ENCODE measurements at regions not wholly inside any gene's neighbourhood (a gene's known extent, or its start where the extent isn't known, plus 50 kb on each side); places are given as distances from the start of the nearest gene placed in this dataset.
"Not testable (repeated sequence)": the region's sequence is repeated elsewhere in the genome, so short reads cannot be mapped to it uniquely, and the experiment has no call there.

DNA sequence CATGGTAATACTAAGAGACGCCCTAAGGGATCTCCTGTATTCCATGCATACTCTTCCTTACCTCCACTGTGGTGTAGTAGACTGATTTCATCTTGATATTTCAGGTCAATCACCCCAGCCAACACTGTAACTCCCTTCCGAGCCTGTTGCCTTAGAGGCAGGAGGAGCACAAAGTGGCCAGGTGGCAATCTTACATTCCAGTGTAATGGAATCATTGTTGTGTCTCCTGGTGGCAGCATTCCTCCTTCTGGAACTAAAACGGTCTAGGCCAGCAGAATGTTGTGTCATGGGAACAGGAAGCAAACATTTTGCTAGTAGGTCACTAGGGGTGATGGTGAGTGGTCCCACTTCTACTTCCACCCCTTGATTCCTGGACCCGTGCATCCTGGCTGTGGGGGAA is 405.7 kb upstream of the SLC10A2 start:
- no peak for TF ChIP-seq CTCF (conservative IDR thresholded peaks at IDR 0.05 in 1 of 2, IDR thresholded peaks at IDR 0.05 in 1 of 2; ENCODE audit: low read depth in 1 of 2, low read length in 2 of 2)
- TF ChIP-seq EZH2 (IDR thresholded peaks at IDR 0.05; ENCODE audit: low read length, missing control alignments): no peak
- no peaks in the 10 kb centered on the region for H3K9me3 ChIP-seq (ENCODE audit: control insufficient read depth, insufficient read depth, low read depth, low read length)
- H3K27ac ChIP-seq (ENCODE audit: insufficient read depth, low read length): no peak overlapping the region
- H3K9ac ChIP-seq (ENCODE audit: insufficient read depth, low read length): no peak overlapping the region
- H3K4me1 ChIP-seq (ENCODE audit: control insufficient read depth, extremely low read depth, insufficient read depth, low read length): no peaks in the 10 kb centered on the region
- H3K27me3 ChIP-seq (ENCODE audit: control insufficient read depth, insufficient read depth, low read length): no peaks in the 10 kb centered on the region
- no peaks in the 10 kb centered on the region for H3K79me2 ChIP-seq (ENCODE audit: control insufficient read depth, insufficient read depth, low read length)
- no peak overlapping the region for H3K4me3 ChIP-seq (replicated peaks in 1 of 4; ENCODE audit: control extremely low read depth in 1 of 4, insufficient read depth in 1 of 4, low read depth in 3 of 4, low read length in 4 of 4)
- DNase-seq (ENCODE audit: low read depth in 2 of 2): no peak
- H4K20me1 ChIP-seq (ENCODE audit: control insufficient read depth, extremely low read depth, insufficient read depth, low read length): no peaks in the 10 kb centered on the region
- no peaks in the 10 kb centered on the region for H3K36me3 ChIP-seq (ENCODE audit: control insufficient read depth, insufficient read depth, low read length)
- no peak overlapping the region for H3K4me2 ChIP-seq (ENCODE audit: extremely low read depth, insufficient read depth, low read length)
- no peak overlapping the region for H2AFZ ChIP-seq (ENCODE audit: low read length)

- H3K4me3 ChIP-seq (replicated peaks in 1 of 4; ENCODE audit: control extremely low read depth in 1 of 4, insufficient read depth in 1 of 4, low read depth in 3 of 4, low read length in 4 of 4): no peak overlapping the region
- no peak for DNase-seq (ENCODE audit: low read depth in 2 of 2)
- H3K4me2 ChIP-seq (ENCODE audit: extremely low read depth, insufficient read depth, low read length): no peak overlapping the region
- no peaks in the 10 kb centered on the region for H3K79me2 ChIP-seq (ENCODE audit: control insufficient read depth, insufficient read depth, low read length)
- no peaks in the 10 kb centered on the region for H3K9me3 ChIP-seq (ENCODE audit: control insufficient read depth, insufficient read depth, low read depth, low read length)
- H3K27me3 ChIP-seq (ENCODE audit: control insufficient read depth, insufficient read depth, low read length): no peaks in the 10 kb centered on the region
- H3K27ac ChIP-seq (ENCODE audit: insufficient read depth, low read length): no peak overlapping the region
- H3K4me1 ChIP-seq (ENCODE audit: control insufficient read depth, extremely low read depth, insufficient read depth, low read length): no peaks in the 10 kb centered on the region
- H4K20me1 ChIP-seq (ENCODE audit: control insufficient read depth, extremely low read depth, insufficient read depth, low read length): no peaks in the 10 kb centered on the region
- no peak for TF ChIP-seq CTCF (conservative IDR thresholded peaks at IDR 0.05 in 1 of 2, IDR thresholded peaks at IDR 0.05 in 1 of 2; ENCODE audit: low read depth in 1 of 2, low read length in 2 of 2)
- TF ChIP-seq EZH2 (IDR thresholded peaks at IDR 0.05; ENCODE audit: low read length, missing control alignments): no peak
- H3K36me3 ChIP-seq (ENCODE audit: control insufficient read depth, insufficient read depth, low read length): no peaks in the 10 kb centered on the region
- H3K9ac ChIP-seq (ENCODE audit: insufficient read depth, low read length): no peak overlapping the region
- H2AFZ ChIP-seq (ENCODE audit: low read length): no peak overlapping the region
Measured at GRCh38 chr13:103469771-103470170, 403.6 kb upstream of the SLC10A2 start.

DNA sequence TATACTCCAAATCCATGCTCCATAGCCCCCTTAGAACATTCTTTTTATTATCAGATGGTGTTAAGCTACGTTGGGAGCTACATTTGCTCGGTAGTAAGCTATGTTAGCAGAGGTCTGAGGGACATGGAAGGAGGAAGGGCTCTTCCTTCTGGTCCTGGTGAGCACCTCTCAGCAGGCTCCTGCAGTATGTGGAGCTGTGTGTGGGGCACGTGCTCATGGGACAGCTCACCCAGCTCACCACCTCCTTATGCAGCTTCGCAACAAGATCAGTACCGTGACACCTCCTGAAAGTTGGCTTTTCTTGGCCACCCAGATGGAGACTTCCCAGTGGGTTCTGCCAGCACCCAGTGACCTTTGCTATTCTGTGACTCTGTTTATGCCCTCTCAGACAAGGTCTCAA is 400.5 kb upstream of the SLC10A2 start:
- Histone ChIP-seq H3K4me3 (replicated peaks in 1 of 4; ENCODE audit: control extremely low read depth in 1 of 4, insufficient read depth in 1 of 4, low read depth in 3 of 4, low read length in 4 of 4) (no peak overlapping the region), H4K20me1 (ENCODE audit: control insufficient read depth, extremely low read depth, insufficient read depth, low read length) (no peaks in the 10 kb centered on the region), H3K27me3 (ENCODE audit: control insufficient read depth, insufficient read depth, low read length) (no peaks in the 10 kb centered on the region), H3K9me3 (ENCODE audit: control insufficient read depth, insufficient read depth, low read depth, low read length) (no peaks in the 10 kb centered on the region), H3K4me1 (ENCODE audit: control insufficient read depth, extremely low read depth, insufficient read depth, low read length) (no peaks in the 10 kb centered on the region), H3K9ac (ENCODE audit: insufficient read depth, low read length) (no peak overlapping the region), H3K4me2 (ENCODE audit: extremely low read depth, insufficient read depth, low read length) (no peak overlapping the region), H3K27ac (ENCODE audit: insufficient read depth, low read length) (no peak overlapping the region), H3K36me3 (ENCODE audit: control insufficient read depth, insufficient read depth, low read length) (no peaks in the 10 kb centered on the region), H3K79me2 (ENCODE audit: control insufficient read depth, insufficient read depth, low read length) (no peaks in the 10 kb centered on the region), H2AFZ (ENCODE audit: low read length) (no peak overlapping the region)
- TF ChIP-seq CTCF (conservative IDR thresholded peaks at IDR 0.05 in 1 of 2, IDR thresholded peaks at IDR 0.05 in 1 of 2; ENCODE audit: low read depth in 1 of 2, low read length in 2 of 2): no peak
- no peak for TF ChIP-seq EZH2 (IDR thresholded peaks at IDR 0.05; ENCODE audit: low read length, missing control alignments)
- DNase-seq (ENCODE audit: low read depth in 2 of 2): no peak

DNA sequence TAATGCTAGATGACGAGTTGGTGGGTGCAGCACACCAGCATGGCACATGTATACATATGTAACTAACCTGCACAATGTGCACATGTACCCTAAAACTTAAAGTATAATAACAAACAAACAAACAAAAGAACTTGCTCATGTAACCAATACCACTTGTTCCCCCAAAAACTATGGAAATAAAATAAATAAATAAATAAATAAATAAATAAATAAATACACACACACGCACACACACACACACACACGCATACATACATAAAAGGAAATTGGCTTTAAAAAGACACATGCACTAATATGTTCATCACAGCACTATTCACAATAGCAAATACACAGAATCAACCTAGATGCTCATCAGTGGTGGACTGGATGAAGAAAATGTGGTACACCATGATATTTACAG is 394.0 kb upstream of the SLC10A2 start:
- H3K9me3 ChIP-seq (ENCODE audit: control insufficient read depth, insufficient read depth, low read depth, low read length); H3K36me3 ChIP-seq (ENCODE audit: control insufficient read depth, insufficient read depth, low read length); H3K4me2 ChIP-seq (ENCODE audit: extremely low read depth, insufficient read depth, low read length); H3K79me2 ChIP-seq (ENCODE audit: control insufficient read depth, insufficient read depth, low read length); DNase-seq (ENCODE audit: low read depth in 2 of 2); H3K4me3 ChIP-seq (replicated peaks in 1 of 4; ENCODE audit: control extremely low read depth in 1 of 4, insufficient read depth in 1 of 4, low read depth in 3 of 4, low read length in 4 of 4); H3K9ac ChIP-seq (ENCODE audit: insufficient read depth, low read length); H4K20me1 ChIP-seq (ENCODE audit: control insufficient read depth, extremely low read depth, insufficient read depth, low read length); H3K27ac ChIP-seq (ENCODE audit: insufficient read depth, low read length); H3K27me3 ChIP-seq (ENCODE audit: control insufficient read depth, insufficient read depth, low read length); H3K4me1 ChIP-seq (ENCODE audit: control insufficient read depth, extremely low read depth, insufficient read depth, low read length); H2AFZ ChIP-seq (ENCODE audit: low read length): not testable (repeated sequence)

DNA sequence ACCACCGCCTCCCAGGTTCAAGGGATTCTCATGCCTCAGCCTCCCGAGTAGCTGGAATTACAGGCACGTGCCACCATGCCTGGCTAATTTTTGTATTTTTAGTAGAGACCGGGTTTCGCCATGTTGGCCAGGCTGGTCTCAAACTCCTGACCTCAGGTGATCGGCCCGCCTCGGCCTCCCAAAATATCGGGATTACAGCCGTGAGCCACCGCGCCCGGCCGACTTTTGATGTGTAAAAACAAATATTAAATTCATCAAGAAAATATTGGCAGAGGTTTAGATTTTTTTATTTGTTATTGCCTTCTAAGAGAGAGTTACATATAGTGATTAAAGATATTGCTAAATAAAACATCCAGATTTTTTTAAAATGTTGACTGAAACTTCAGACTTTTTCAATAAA is 390.8 kb upstream of the SLC10A2 start:
- H3K4me2 ChIP-seq (ENCODE audit: extremely low read depth, insufficient read depth, low read length); H3K79me2 ChIP-seq (ENCODE audit: control insufficient read depth, insufficient read depth, low read length); H2AFZ ChIP-seq (ENCODE audit: low read length); DNase-seq (ENCODE audit: low read depth in 2 of 2); H3K9me3 ChIP-seq (ENCODE audit: control insufficient read depth, insufficient read depth, low read depth, low read length); H3K4me3 ChIP-seq (replicated peaks in 1 of 4; ENCODE audit: control extremely low read depth in 1 of 4, insufficient read depth in 1 of 4, low read depth in 3 of 4, low read length in 4 of 4); H3K9ac ChIP-seq (ENCODE audit: insufficient read depth, low read length); H3K27me3 ChIP-seq (ENCODE audit: control insufficient read depth, insufficient read depth, low read length); H3K27ac ChIP-seq (ENCODE audit: insufficient read depth, low read length); H3K4me1 ChIP-seq (ENCODE audit: control insufficient read depth, extremely low read depth, insufficient read depth, low read length); H4K20me1 ChIP-seq (ENCODE audit: control insufficient read depth, extremely low read depth, insufficient read depth, low read length); H3K36me3 ChIP-seq (ENCODE audit: control insufficient read depth, insufficient read depth, low read length): not testable (repeated sequence)
